IPS DF 6.9 (cell line): ENCODE measurements at regions not wholly inside any gene's neighbourhood (a gene's known extent, or its start where the extent isn't known, plus 50 kb on each side); places are given as distances from the start of the nearest gene placed in this dataset.

Experiments used
- DNase-seq: peaks from one replicate; pipeline ENCODE4 v3.0.0-alpha.2; 2013; ENCODE audit warnings: low read depth, low spot score
- H3K27ac ChIP-seq: one replicate; pipeline ENCODE4 v1.5.1; 2013; ENCODE audit warnings: low read length, control low read depth
- H3K27me3 ChIP-seq: 2 replicates; pipeline ENCODE4 v1.6.1; 2013; ENCODE audit warnings: mild to moderate bottlenecking, low read length; ENCODE audit not compliant: control insufficient read depth, insufficient read depth
- H3K36me3 ChIP-seq: 2 replicates; pipeline ENCODE4 v1.6.1; 2013; ENCODE audit warnings: low read length; ENCODE audit not compliant: control insufficient read depth, insufficient read depth
- H3K4me1 ChIP-seq: 2 replicates; pipeline ENCODE4 v1.6.1; 2013; ENCODE audit warnings: low read length; ENCODE audit not compliant: control insufficient read depth, insufficient read depth
- H3K4me3 ChIP-seq: 2 replicates; pipeline ENCODE4 v1.5.1; 2013; ENCODE audit warnings: mild to moderate bottlenecking, low read length
- H3K9me3 ChIP-seq: 2 replicates; pipeline ENCODE4 v1.6.1; 2013; ENCODE audit warnings: low read length, inconsistent platforms; ENCODE audit not compliant: control insufficient read depth, insufficient read depth
- WGBS: extraction: QIAGEN DNeasy Blood & Tissue Kit; methylation state at CpG from one replicate; pipeline ENCODE4 v1.1.7; 2013; ENCODE audit warnings: mixed read lengths, missing lambda C conversion rate; ENCODE audit not compliant: insufficient read length, insufficient coverage; 5-methylcytosine and 5-hydroxymethylcytosine counted together

DNA sequence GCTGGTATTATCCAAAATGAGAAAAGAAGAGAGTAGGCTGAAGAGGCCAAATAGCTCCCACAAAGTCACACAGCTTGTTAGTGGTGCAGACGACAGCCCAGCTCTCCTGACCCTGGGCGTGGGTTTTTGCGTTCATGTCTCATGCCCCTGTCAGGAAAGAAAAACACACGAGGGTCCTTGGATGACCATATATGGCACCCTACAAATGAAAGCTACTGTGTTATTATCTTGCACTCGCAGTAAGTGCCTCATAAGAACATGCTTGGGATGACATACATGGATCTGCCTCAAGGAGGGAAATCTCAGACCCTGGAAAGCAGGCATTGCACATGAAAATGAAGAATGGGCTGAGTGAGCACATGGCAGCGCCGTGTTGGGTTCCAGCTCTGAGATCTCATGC lies 89.7 kb downstream of the SEMA4F start:
- WGBS, result no CpG with 5 or more reads among the region's 7 CpGs
- peaks cover 4% of the 10 kb centered on the region; the same call in 1 of the 2 replicates for H3K4me1 ChIP-seq
- H3K9me3 ChIP-seq, result no peaks in the 10 kb centered on the region
- H3K27me3 ChIP-seq, result no peaks in the 10 kb centered on the region
- no peaks in the 10 kb centered on the region for H3K36me3 ChIP-seq
- no peak for DNase-seq
- H3K4me3 ChIP-seq, result no peak overlapping the region
- H3K27ac ChIP-seq, result no peak overlapping the region

DNA sequence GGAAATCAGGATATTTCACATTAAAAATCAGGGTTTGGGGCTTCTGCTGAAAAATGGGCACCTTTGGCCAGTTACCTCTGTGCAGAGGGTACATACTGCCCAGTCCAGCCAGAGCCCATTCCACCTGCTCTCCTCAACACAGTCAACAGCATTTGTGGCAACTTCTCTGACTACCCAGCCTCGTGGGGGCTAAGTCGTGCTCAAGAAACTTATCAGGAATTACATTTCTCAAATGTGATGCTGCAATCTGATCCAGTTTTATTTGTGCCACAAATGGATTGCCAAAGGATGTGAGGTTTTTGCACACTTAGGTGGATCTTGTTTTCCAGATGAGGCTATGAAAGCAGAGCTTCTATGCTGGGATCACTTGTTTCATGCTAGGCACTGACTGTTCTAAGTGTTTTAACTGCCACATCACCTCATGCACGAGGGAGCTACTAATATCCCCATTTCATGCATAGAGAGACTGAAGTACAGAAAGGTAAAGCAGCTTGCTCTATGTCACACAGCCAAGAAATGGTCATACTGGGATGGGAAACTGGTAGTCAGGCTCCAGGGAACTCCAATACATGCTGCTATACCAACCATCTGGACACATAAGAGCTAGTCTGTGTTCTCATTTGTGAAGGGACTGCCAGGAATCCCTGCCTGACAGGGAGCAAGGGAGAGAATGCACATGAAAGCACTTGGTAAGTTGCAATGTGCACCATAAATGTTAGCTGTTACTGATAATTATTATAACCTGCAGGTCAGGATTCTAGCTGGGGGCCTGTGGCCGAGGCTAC lies 89.0 kb upstream of the HK2 start:
- H3K4me1 ChIP-seq, result peaks cover 4% of the 10 kb centered on the region; the same call in 1 of the 2 replicates
- no peaks in the 10 kb centered on the region for H3K27me3 ChIP-seq
- no peak overlapping the region for H3K27ac ChIP-seq
- H3K4me3 ChIP-seq, result no peak overlapping the region
- H3K9me3 ChIP-seq, result no peaks in the 10 kb centered on the region
- no peaks in the 10 kb centered on the region for H3K36me3 ChIP-seq
- no CpG with 5 or more reads among the region's 4 CpGs for WGBS
- DNase-seq, result no peak

DNA sequence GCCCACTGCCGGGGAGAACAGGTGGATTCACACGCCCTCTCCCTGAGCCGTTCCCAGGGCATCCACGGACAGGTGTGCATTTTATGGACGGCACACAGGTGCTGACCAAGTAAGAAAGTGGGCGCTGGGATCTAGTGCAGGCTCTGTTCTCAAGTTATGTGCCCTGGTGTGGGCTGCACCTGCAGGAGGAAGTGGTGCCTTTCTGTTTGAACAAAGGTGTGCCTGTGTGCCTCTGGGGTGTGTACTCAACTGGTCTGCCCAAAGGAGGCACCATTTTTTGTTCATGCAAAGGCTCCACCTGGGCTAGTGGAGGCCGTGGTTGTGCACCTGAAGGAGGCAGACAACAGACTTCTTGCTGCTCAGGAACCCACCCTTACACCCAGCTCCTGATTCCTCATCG lies 88.2 kb upstream of the HK2 start:
- no CpG with 5 or more reads among the region's 8 CpGs for WGBS

DNA sequence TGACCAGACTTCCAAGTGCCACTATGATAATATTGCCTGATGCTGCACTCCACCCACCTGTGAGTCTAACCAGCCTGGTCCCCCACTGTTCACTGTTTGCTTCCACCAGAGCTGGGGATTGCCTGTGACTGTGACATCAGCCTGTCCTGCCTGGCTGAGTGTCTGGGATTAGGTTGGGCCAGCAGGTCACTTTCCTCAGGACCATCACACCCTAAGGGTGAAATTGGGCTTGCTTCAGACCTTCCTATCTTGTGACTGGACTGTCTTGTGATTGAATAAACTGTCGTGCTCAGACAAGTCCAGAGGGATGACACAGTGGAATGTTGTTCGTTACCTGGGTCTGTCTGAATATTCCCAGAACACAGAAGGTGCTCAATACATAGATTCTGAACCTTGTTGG lies 87.4 kb upstream of the HK2 start:
- no peaks in the 10 kb centered on the region for H3K36me3 ChIP-seq
- H3K27me3 ChIP-seq, result no peaks in the 10 kb centered on the region
- no peak for DNase-seq
- H3K4me1 ChIP-seq, result no peaks in the 10 kb centered on the region; the same call in 1 of the 2 replicates
- H3K9me3 ChIP-seq, result no peaks in the 10 kb centered on the region
- H3K27ac ChIP-seq, result no peak overlapping the region
- H3K4me3 ChIP-seq, result no peak overlapping the region
- no CpG with 5 or more reads among the region's 2 CpGs for WGBS

More for the DNA sequence above, 88.2 kb upstream of the HK2 start:
- H3K4me3 ChIP-seq, result no peak overlapping the region
- DNase-seq, result no peak
- no peaks in the 10 kb centered on the region for H3K9me3 ChIP-seq
- H3K36me3 ChIP-seq, result no peaks in the 10 kb centered on the region
- H3K4me1 ChIP-seq, result peaks cover 2% of the 10 kb centered on the region; the same call in 1 of the 2 replicates
- H3K27me3 ChIP-seq, result no peaks in the 10 kb centered on the region
- H3K27ac ChIP-seq, result no peak overlapping the region

DNA sequence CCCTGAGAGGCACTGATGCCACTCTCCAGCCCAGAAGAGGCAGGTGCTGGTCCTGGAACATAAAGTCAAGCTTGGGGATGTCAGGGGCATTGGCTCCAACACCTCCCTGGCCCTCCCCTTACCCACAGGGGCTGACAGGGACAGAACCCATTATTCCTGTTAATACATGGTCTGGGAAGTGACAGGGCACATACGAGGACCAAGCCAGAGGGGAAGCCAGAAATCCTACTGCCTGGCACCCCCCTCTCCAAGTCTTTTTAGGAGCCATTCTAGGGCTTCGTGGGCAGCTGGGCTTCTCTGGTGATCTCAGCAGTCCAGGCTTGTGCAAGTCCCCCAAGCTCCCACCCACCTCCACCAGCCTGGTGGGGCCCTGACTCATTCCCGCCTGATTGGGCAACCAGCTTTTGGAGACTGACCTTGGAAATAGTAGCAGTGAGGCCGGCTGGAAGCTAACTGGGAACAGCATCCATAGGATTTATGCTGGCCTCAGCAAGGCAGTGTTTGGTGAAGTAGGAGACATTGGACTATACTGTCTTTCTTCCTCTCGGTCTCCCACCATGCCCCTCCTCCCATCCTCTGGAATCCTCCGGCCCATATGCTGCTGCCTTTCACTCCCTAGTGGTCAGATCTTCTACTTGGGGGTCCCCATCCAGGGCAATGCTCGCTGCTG lies 86.4 kb upstream of the HK2 start:
- H3K27ac ChIP-seq, result no peak overlapping the region
- no peaks in the 10 kb centered on the region for H3K27me3 ChIP-seq
- no peaks in the 10 kb centered on the region; the same call in 1 of the 2 replicates for H3K4me1 ChIP-seq
- no peaks in the 10 kb centered on the region for H3K36me3 ChIP-seq
- no peaks in the 10 kb centered on the region for H3K9me3 ChIP-seq
- no peak for DNase-seq
- no CpG with 5 or more reads among the region's 7 CpGs for WGBS
- H3K4me3 ChIP-seq, result no peak overlapping the region

DNA sequence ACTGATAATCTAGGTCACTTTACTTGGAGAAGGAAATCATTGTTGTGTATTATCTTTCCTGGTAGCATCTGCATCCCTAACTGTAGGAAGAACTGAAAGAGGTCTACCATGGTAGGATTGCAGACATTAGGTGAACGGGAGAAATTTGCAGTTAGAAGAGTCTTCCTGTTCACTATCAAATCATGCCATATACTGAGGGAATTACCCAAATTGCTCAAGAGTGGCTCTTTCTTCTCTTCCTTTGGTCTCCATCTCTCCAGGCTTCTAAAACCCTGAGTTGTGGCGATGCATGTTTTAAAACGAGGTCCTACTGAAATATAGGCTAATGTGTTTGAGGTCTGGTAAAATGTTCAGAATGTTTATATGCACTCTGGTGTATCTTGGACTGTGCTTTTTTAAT lies 85.3 kb upstream of the HK2 start:
- H3K27me3 ChIP-seq, result no peaks in the 10 kb centered on the region
- no CpG with 5 or more reads among the region's 3 CpGs for WGBS
- H3K4me1 ChIP-seq, result no peaks in the 10 kb centered on the region; the same call in 1 of the 2 replicates
- DNase-seq, result no peak
- H3K27ac ChIP-seq, result no peak overlapping the region
- no peak overlapping the region for H3K4me3 ChIP-seq
- H3K36me3 ChIP-seq, result no peaks in the 10 kb centered on the region
- H3K9me3 ChIP-seq, result no peaks in the 10 kb centered on the region

DNA sequence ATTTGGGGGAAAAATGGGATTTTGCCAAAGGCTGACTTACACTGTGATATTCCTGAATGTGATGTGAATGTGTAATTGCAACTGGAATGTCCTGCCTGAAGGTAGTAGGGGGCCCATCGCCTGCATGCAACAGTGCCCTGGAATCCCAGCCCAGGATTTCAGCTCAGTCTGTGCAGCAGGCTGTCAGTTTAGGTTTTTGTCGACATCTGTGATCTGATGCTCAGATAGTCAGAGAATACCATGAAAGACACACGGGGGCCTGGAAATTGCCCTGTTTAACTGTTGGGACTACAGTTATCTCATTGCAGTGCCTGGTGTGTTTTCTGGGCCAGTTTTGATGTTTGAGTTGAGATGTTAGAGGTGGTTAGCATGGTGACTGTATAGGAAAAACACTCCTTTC lies 84.5 kb upstream of the HK2 start:
- Histone ChIP-seq H3K27me3 (no peaks in the 10 kb centered on the region), H3K4me3 (no peak overlapping the region), H3K36me3 (no peaks in the 10 kb centered on the region), H3K4me1 (no peaks in the 10 kb centered on the region; the same call in 1 of the 2 replicates), H3K27ac (no peak overlapping the region), H3K9me3 (no peaks in the 10 kb centered on the region)
- no CpG with 5 or more reads among the region's 3 CpGs for WGBS
- no peak for DNase-seq

DNA sequence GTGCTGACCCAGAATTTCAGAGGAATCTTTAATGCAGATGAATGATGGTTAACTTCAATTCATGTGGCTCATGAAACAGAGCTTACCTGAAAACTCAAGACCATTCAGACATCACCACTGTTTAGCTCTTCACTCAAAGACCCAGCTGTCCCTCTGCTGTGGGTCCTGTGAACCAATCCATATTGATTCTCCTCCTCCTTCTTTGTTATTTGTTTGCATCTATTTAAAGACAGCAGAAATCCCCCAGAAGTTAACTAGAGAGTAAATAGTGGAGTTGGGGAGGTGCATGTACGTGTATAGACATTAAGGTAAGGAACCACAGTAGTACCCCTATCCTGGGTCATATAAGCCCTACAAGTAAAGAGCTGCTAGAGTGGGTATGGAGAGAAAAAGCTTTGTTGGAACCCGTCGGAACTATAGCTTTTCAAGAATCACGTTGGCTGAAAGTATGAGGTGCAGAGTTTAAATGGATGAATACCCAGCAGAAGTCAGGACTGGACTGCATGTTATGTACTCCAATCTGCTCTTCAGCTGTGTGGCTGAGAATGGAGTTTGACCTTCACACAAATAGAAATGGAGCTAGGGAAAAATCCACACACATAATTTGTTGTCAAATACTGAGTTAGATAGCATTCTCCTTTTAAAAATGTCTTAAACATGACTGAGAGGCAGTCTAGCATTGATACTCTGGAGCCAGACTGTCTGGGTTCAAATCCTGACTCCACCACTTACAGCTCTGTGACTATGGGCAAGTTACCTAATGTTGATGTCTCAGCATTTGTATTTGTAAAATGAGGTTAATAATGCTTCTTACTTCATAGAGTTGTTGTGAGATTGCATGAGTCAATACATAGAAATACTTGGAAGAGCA lies 81.7 kb upstream of the HK2 start:
- H3K4me3 ChIP-seq, result no peak overlapping the region
- H3K4me1 ChIP-seq, result no peaks in the 10 kb centered on the region
- H3K27me3 ChIP-seq, result no peaks in the 10 kb centered on the region
- H3K36me3 ChIP-seq, result no peaks in the 10 kb centered on the region
- no peak overlapping the region for H3K27ac ChIP-seq
- WGBS, result no CpG with 5 or more reads among the region's 4 CpGs
- no peak for DNase-seq
- H3K9me3 ChIP-seq, result no peaks in the 10 kb centered on the region

DNA sequence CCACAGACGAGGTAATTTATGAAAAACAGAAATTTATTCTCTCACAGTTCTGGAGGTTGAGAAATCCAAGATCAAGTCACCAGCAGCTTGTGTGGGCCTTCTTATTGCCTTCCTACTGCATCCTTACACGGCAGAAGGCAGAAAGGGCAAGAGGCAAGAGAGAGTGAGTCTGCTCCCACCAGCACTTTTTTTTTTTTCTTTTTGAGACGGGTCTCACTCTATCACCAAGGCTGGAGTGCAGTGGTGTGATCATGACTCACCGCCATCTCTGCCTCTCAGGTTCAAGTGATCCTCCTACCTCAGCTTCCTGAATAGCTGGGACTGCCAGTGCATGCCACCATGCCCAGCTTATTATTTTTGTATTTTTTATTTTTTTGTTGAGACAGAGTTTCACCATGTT lies 78.5 kb upstream of the HK2 start:
- Histone ChIP-seq H3K9me3 (no peaks in the 10 kb centered on the region), H3K4me3 (no peak overlapping the region), H3K27me3 (no peaks in the 10 kb centered on the region), H3K36me3 (no peaks in the 10 kb centered on the region), H3K4me1 (no peaks in the 10 kb centered on the region), H3K27ac (no peak overlapping the region)
- no peak for DNase-seq
- WGBS, result no CpG with 5 or more reads among the region's 4 CpGs

DNA sequence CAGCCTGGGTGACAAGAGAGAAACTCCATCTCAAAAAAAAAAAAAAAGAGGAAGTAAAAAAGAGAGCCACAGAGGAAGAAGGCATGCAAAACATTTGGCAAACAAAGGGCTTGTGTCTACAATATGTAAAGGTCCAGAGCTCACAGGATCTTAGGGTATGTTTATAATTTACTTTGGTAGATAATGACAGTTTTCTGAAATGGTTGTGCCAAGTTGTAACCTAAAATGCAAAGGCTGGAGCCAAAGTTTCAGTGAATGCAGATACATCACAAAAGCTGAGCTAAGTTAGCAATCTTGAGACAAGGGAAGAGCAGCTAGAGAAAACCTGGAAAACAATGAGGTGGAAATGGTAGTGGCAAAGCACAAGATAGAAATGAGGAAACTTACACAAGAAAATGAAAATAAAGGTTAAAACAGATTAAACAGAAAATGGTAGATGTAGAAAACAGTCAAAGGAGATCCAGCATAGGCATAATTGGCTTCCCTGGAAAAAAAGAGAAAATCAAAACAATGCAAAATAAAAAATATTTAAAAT lies 77.5 kb upstream of the HK2 start:
- no peak for DNase-seq
- H3K36me3 ChIP-seq, result no peaks in the 10 kb centered on the region
- no peaks in the 10 kb centered on the region for H3K9me3 ChIP-seq
- H3K27me3 ChIP-seq, result no peaks in the 10 kb centered on the region
- no peaks in the 10 kb centered on the region for H3K4me1 ChIP-seq
- no peak overlapping the region for H3K27ac ChIP-seq
- no peak overlapping the region for H3K4me3 ChIP-seq
